GM13977 (cell line): ENCODE measurements at regions not wholly inside any gene's neighbourhood (a gene's known extent, or its start where the extent isn't known, plus 50 kb on each side); places are given as distances from the start of the nearest gene placed in this dataset.

Experiments
- DNase-seq: peaks from one replicate; pipeline ENCODE4 v3.0.0; 2012; ENCODE audit warnings: low spot score
- in situ Hi-C: fragments of 300-500 bp; cut with MboI; formaldehyde crosslinking; loops from one replicate; pipeline ENCODE4 v1.12.0; 2022; ENCODE audit warnings: low sequenced_read_pairs, low pct_unique_long_range_greater_than_20kb, mixed read lengths, inconsistent platforms; ENCODE audit not compliant: unreplicated experiment
- TF ChIP-seq, protein P1 (sequence below): IDR thresholded peaks from 2 replicates; pipeline ENCODE4 v1.5.1; 2012; ENCODE audit warnings: mild to moderate bottlenecking, control low read depth; ENCODE audit not compliant: insufficient read depth; ENCODE audit errors: extremely low read depth, missing control alignments

DNA sequence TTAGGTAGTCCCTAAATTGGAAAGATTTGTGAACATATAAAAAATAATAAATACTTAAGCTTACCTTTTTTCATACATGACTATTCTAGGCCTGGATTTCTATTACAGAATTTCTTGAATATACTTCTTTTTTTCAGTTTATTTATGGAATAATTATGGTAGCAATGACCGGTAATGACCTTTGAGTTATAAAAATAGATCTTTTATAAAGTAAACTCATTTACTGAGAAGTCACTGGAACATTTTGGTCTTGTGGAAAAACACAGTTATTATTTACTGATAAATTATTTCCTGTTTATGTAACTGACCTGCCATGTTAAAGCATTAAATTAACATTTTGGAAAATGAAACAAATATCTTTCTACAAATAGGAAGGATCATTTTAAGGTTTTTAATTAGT, 80.4 kb upstream of the RASGEF1B start:
- DNase-seq: no peak
- TF ChIP-seq, protein P1, sequence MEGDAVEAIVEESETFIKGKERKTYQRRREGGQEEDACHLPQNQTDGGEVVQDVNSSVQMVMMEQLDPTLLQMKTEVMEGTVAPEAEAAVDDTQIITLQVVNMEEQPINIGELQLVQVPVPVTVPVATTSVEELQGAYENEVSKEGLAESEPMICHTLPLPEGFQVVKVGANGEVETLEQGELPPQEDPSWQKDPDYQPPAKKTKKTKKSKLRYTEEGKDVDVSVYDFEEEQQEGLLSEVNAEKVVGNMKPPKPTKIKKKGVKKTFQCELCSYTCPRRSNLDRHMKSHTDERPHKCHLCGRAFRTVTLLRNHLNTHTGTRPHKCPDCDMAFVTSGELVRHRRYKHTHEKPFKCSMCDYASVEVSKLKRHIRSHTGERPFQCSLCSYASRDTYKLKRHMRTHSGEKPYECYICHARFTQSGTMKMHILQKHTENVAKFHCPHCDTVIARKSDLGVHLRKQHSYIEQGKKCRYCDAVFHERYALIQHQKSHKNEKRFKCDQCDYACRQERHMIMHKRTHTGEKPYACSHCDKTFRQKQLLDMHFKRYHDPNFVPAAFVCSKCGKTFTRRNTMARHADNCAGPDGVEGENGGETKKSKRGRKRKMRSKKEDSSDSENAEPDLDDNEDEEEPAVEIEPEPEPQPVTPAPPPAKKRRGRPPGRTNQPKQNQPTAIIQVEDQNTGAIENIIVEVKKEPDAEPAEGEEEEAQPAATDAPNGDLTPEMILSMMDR: no peak
- in situ Hi-C loops: no loop called here

DNA sequence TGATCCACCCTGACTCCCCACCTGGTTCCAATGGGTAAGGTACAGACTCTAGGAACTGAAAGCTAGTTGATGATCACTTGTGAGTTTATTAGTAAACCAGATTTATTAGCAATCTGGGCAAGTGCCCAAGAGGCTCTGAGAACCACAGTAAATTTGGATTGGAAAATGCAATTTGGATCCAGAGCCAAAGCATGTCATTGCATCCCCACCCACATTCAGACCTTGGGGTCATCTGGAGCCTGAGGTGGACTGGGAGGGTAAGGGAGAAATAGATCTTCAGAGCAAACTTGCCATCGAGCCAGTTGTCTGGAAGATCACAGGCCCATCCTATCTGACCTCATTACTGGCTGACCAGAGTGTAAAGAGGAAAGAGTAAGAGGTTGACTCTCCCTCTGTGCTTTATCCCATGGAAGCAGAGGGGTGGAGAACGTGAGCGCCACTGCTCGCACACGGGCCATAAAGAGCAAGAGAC, 78.7 kb upstream of the RASGEF1B start:
- in situ Hi-C loops: no loop called here
- TF ChIP-seq, protein P1: no peak
- DNase-seq: no peak

DNA sequence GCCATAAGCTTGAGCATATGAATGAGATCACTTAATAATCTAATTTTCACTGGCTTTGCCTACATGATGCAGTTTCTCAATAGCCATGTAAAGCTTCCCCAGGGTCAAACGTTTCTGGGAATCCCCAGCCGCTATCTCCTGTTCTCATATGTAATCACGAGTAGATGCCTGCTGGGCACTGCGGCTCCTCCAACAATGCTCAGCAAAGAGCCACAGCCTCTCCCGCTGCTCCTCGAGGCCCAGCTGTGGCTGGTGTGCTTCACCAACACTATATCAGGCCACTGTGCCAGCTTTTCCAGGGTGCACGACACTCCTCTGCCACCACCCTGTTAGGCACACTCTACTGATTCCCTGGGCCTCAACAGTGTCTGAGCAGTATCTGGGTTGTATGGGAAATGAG, 78.3 kb upstream of the RASGEF1B start:
- TF ChIP-seq, protein P1: no peak
- in situ Hi-C loops: no loop called here
- DNase-seq: no peak

- DNase-seq: no peak
- TF ChIP-seq, protein P1: no peak
- in situ Hi-C loops: no loop called here
These were observed 75.1 kb upstream of the RASGEF1B start for GRCh38 chr4:81546777-81547176.

DNA sequence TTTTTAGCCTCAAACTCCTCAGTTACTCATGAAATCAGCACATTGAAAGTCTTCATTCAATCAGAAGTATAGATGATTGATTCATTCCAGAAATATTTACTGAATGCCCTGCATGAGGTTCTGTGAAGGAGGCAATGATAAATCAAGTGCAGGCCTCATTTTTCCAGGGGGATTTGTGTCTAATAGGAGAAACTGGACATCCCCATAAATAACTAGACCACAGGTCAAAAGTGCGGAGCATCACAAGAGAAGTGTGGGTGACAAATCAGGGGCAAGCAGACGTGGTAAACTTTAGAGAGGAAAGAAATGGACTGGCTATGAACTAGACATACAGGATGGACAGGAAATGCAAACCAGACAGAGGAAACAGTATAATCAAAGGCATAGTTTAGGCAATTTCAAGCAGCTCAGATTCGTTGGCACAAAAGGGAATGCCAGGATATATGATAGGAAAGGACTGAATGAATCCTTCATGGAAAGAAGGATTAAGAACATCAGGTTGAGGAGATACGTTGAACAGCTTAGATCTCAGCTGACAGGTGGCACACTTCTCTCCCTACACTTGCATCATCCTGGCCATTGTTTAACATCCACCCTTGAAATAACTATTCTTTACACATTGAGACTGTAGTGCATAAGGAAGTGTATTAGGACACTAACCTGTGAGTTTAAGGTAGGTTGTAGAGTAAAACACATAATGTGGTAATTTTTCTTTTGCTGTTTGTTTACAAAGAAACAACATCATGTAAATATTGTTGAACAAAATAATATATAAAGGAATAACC, 69.6 kb upstream of the RASGEF1B start:
- in situ Hi-C loops: no loop called here
- TF ChIP-seq, protein P1: no peak
- no peak for DNase-seq

DNA sequence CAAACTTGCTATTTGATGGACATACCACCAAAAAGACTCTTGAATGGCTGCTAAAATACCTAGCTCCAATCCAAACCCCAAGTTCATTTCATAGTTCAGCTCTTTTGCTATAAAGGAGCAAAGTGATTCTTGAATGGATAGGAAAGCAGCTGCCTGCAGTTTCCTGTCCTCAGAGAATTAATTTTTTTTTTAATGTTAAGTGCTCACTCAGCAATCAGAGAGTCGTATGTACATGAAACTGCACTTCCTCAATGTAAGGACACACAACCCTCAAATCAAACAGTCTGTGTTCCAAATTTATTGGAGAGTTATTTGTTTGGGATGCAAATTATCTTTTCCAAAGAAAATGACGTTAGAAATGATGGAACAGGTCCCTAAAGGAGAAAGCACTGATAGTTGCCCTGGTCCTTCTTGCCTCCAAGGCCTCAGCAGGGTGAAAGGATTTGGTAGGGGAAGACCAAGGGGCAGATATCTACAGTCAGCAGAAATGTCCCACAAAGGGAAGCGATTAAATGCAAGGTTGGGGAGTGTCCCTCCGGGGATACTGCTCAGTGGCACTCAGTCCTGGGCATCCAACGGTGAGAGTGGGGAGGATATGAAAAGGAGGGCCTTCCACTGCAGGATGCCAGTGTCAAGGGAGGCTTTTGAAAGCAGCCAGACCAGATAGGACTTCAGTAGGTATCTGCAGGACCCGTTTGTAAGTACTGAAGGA, 67.2 kb upstream of the RASGEF1B start:
- in situ Hi-C loops: no loop called here
- no peak for DNase-seq
- TF ChIP-seq, protein P1: no peak
